Upper lobe of left lung (tissue), 6 donors: ENCODE measurements at regions not wholly inside any gene's neighbourhood (a gene's known extent, or its start where the extent isn't known, plus 50 kb on each side); places are given as distances from the start of the nearest gene placed in this dataset.

ENCODE experiments used
- ATAC-seq, 2 donors: fragments of 200-7000 bp; cut with Tn5 transposase; one replicate each; pipeline ENCODE4 v1.9.1; 2022; ENCODE audit warnings: mild to moderate bottlenecking in 2 of 2, moderate library complexity in 2 of 2; ENCODE audit not compliant: low FRiP score in 2 of 2
- DNase-seq, 2 donors: peaks; one replicate each; pipeline ENCODE4 v3.0.0-alpha.2; 2019 to 2020
- H3K27ac ChIP-seq, 4 donors: fragments of 200-600 bp; sonication (generic); one replicate each; pipeline ENCODE4 v1.5.1; 2016 to 2019
- H3K27me3 ChIP-seq, 4 donors: fragments of 200-600 bp; sonication (generic); one replicate each; pipeline ENCODE4 v1.5.1; 2017 to 2019
- H3K36me3 ChIP-seq, 4 donors: fragments of 200-600 bp; sonication (generic); one replicate each; pipeline ENCODE4 v1.5.1; 2016 to 2019
- H3K4me1 ChIP-seq, 4 donors: fragments of 200-600 bp; sonication (generic); one replicate each; pipeline ENCODE4 v1.5.1; 2018 to 2019
- H3K4me3 ChIP-seq, 4 donors: fragments of 200-600 bp; sonication (generic); one replicate each; pipeline ENCODE4 v1.5.1; 2017 to 2019; ENCODE audit warnings: mild to moderate bottlenecking in 2 of 4, moderate library complexity in 1 of 4
- H3K9me3 ChIP-seq, 4 donors: fragments of 200-600 bp; sonication (generic); one replicate each; pipeline ENCODE4 v1.5.1; 2018 to 2019
- CTCF ChIP-seq, 6 experiments: fragments of 450-650 bp in 4 of 6; fragments of 200-600 bp in 2 of 6; sonication (generic) in 2 of 6; IDR thresholded peaks; one replicate each; pipeline ENCODE4 v1.5.1; 2016 to 2019; ENCODE audit warnings: antibody characterized with exemption in 6 of 6
- EP300 ChIP-seq, 4 donors: sonication (generic); formaldehyde crosslinking; IDR thresholded peaks; one replicate each; pipeline ENCODE4 v1.5.1; 2017; ENCODE audit warnings: antibody characterized with exemption in 4 of 4, control low read depth in 2 of 4
- POLR2A ChIP-seq, 4 donors: fragments of 450-650 bp; IDR thresholded peaks; one replicate each; pipeline ENCODE4 v1.5.1; 2016 to 2017; ENCODE audit warnings: antibody characterized with exemption in 4 of 4, mild to moderate bottlenecking in 2 of 4
- POLR2AphosphoS5 ChIP-seq, 2 donors: sonication (generic); formaldehyde crosslinking; IDR thresholded peaks; one replicate each; pipeline ENCODE4 v1.5.1; 2017; ENCODE audit warnings: antibody characterized with exemption in 2 of 2
- WGBS, 2 donors: methylation state at CpG; one replicate each; pipeline ENCODE4 v1.1.5; 2017 to 2018; 5-methylcytosine and 5-hydroxymethylcytosine counted together
- donor health status: DM: no; HTN: no; CAD: no; lungs with moderate emphysema.
- donor health status: DM: no; HTN: yes; CAD: no; lungs with severe emphysema.

- no peak for TF ChIP-seq EP300 (IDR thresholded peaks at IDR 0.05)
- no peak for TF ChIP-seq POLR2AphosphoS5 (IDR thresholded peaks at IDR 0.05)
- TF ChIP-seq POLR2A (IDR thresholded peaks at IDR 0.05), result no peak
- TF ChIP-seq CTCF (IDR thresholded peaks at IDR 0.05), result no peak
- Histone ChIP-seq H3K4me1 (no peaks in the 10 kb centered on the region), H3K27me3 (no peaks in the 10 kb centered on the region), H3K36me3 (no peaks in the 10 kb centered on the region), H3K9me3 (no peaks in the 10 kb centered on the region), H3K4me3 (no peak overlapping the region), H3K27ac (no peak overlapping the region)
- 95 to 97% methylated on average over 6 of the region's 6 CpGs for WGBS, 2 donors
- DNase-seq (no peak), ATAC-seq (no peak)
Measured at GRCh38 chr13:109372666-109373065, 413.7 kb downstream of the IRS2 start.

- DNase-seq, result no peak
- WGBS, 2 donors, result 59 to 72% methylated on average over 8 of the region's 8 CpGs
- Histone ChIP-seq H3K27me3 (no peaks in the 10 kb centered on the region), H3K4me1 (no peaks in the 10 kb centered on the region), H3K4me3 (no peak overlapping the region), H3K27ac (no peak overlapping the region), H3K9me3 (no peaks in the 10 kb centered on the region), H3K36me3 (no peaks in the 10 kb centered on the region)
- ATAC-seq, result no peak
- TF ChIP-seq CTCF (IDR thresholded peaks at IDR 0.05) (no peak), POLR2A (IDR thresholded peaks at IDR 0.05) (no peak), POLR2AphosphoS5 (IDR thresholded peaks at IDR 0.05) (no peak), EP300 (IDR thresholded peaks at IDR 0.05) (no peak)
Measured at GRCh38 chr13:109371066-109371465, 415.3 kb downstream of the IRS2 start.

GRCh38 chr13:109370496-109370895 is 415.9 kb downstream of the IRS2 start:
- WGBS, 2 donors, result 86 to 91% methylated on average over 10 of the region's 10 CpGs
- TF ChIP-seq EP300 (IDR thresholded peaks at IDR 0.05) (no peak), CTCF (IDR thresholded peaks at IDR 0.05) (no peak), POLR2A (IDR thresholded peaks at IDR 0.05) (no peak), POLR2AphosphoS5 (IDR thresholded peaks at IDR 0.05) (no peak)
- ATAC-seq, result peak in 1 of 2 donors; percentile 15

GRCh38 chr13:109369353-109370052 is 416.9 kb downstream of the IRS2 start:
- TF ChIP-seq CTCF (IDR thresholded peaks at IDR 0.05) (no peak), EP300 (IDR thresholded peaks at IDR 0.05) (no peak), POLR2A (IDR thresholded peaks at IDR 0.05) (no peak), POLR2AphosphoS5 (IDR thresholded peaks at IDR 0.05) (no peak)

More at GRCh38 chr13:109370496-109370895, 415.9 kb downstream of the IRS2 start:
- Histone ChIP-seq H3K27ac (no peak overlapping the region), H3K4me3 (no peak overlapping the region), H3K9me3 (no peaks in the 10 kb centered on the region), H3K36me3 (no peaks in the 10 kb centered on the region), H3K27me3 (no peaks in the 10 kb centered on the region), H3K4me1 (no peaks in the 10 kb centered on the region)
- no peak for DNase-seq

GRCh38 chr13:109368230-109368629 is 418.2 kb downstream of the IRS2 start:
- Histone ChIP-seq H3K9me3 (no peaks in the 10 kb centered on the region), H3K27me3 (no peaks in the 10 kb centered on the region), H3K4me1 (no peaks in the 10 kb centered on the region), H3K36me3 (no peaks in the 10 kb centered on the region), H3K4me3 (no peak overlapping the region), H3K27ac (no peak overlapping the region)
- 92% methylated on average over 4 of the region's 4 CpGs for WGBS, 2 donors
- ATAC-seq (no peak), DNase-seq (no peak)
- TF ChIP-seq POLR2A (IDR thresholded peaks at IDR 0.05) (no peak), POLR2AphosphoS5 (IDR thresholded peaks at IDR 0.05) (no peak), EP300 (IDR thresholded peaks at IDR 0.05) (no peak), CTCF (IDR thresholded peaks at IDR 0.05) (no peak)

More at GRCh38 chr13:109369353-109370052, 416.9 kb downstream of the IRS2 start:
- Histone ChIP-seq H3K27ac (no peak overlapping the region), H3K4me1 (no peaks in the 10 kb centered on the region), H3K36me3 (no peaks in the 10 kb centered on the region), H3K4me3 (no peak overlapping the region), H3K9me3 (no peaks in the 10 kb centered on the region), H3K27me3 (no peaks in the 10 kb centered on the region)
- no peak for DNase-seq
- WGBS, 2 donors, result 84 to 85% methylated on average over 14 of the region's 14 CpGs
- ATAC-seq, result no peak
